K562 (cell line): ENCODE measurements at regions not wholly inside any gene's neighbourhood (a gene's known extent, or its start where the extent isn't known, plus 50 kb on each side); places are given as distances from the start of the nearest gene placed in this dataset.

Experiments
- ATAC-seq: fragments of 200-7000 bp; cut with Tn5 transposase; 3 replicates; pipeline ENCODE4 v1.9.1; 2020; ENCODE audit warnings: moderate library complexity
- BruUV-seq: library from RNA; stranded (reverse); fragments of 400-500 nt; replicated peaks from 2 replicates; lab custom pipeline; 2021; lab: Mats Ljungman, UMichigan
- CTCF ChIA-PET: fragments of 300-600 bp; formaldehyde crosslinking; extraction: SDS; loops from one replicate; lab custom pipeline; 2021; ENCODE audit warnings: low intra/inter-chr PET ratio; lab: Yijun Ruan, JAX
- POLR2A ChIA-PET: fragments of 300-600, 350-650 bp; sonication (Branson Sonifier 250); formaldehyde crosslinking; extraction: SDS; loops from one replicate; lab custom pipeline; 2021; ENCODE audit warnings: antibody characterized with exemption, inconsistent platforms; lab: Yijun Ruan, JAX
- DNase-seq, 4 experiments: peaks; one replicate each; pipeline versions ENCODE4 v3.0.0 to v3.0.0-alpha.2; 2011 to 2018; ENCODE audit warnings: low spot score in 3 of 4, mixed read lengths in 3 of 4; ENCODE audit errors: extremely low read depth in 1 of 4
- FAIRE-seq: peaks from 2 replicates; lab custom pipeline; 2011; peaks lifted over from hg19 to GRCh38; lab: Jason Lieb, UNC
- H2AFZ ChIP-seq: 2 replicates; pipeline ENCODE4 v1.6.0; 2011; ENCODE audit warnings: low read depth, low read length, control low read depth, inconsistent platforms
- H3K27ac ChIP-seq: fragments of 200-600 bp; 3 replicates; pipeline ENCODE4 v1.8.0; 2011; ENCODE audit warnings: low read depth, mild to moderate bottlenecking, control low read depth, inconsistent platforms, low read length, moderate library complexity, mixed read lengths; ENCODE audit errors: extremely low read depth
- H3K27me3 ChIP-seq, 2 experiments: fragments of 300-600 bp in 1 of 2; 2 replicates in 1 of 2; 3 replicates in 1 of 2; pipeline versions ENCODE4 v1.6.0 to v1.8.0; 2011; ENCODE audit warnings: inconsistent platforms in 2 of 2, low read length in 2 of 2, mild to moderate bottlenecking in 1 of 2, mixed read lengths in 1 of 2, moderate library complexity in 1 of 2; ENCODE audit not compliant: control insufficient read depth in 2 of 2, insufficient read depth in 2 of 2
- H3K36me3 ChIP-seq: fragments of 300-600 bp; 3 replicates; pipeline ENCODE4 v1.8.0; 2011; ENCODE audit warnings: mild to moderate bottlenecking, low read length, inconsistent platforms; ENCODE audit not compliant: control insufficient read depth, insufficient read depth
- H3K4me1 ChIP-seq, 2 experiments: fragments of 200-600 bp in 1 of 2; replicated peaks in 1 of 2; 2 replicates in 1 of 2; 3 replicates in 1 of 2; pipeline versions ENCODE4 v1.5.1 to v1.8.0; 2011; ENCODE audit warnings: inconsistent platforms in 2 of 2, low read length in 2 of 2, mild to moderate bottlenecking in 1 of 2, mixed read lengths in 1 of 2, moderate library complexity in 1 of 2; ENCODE audit not compliant: control insufficient read depth in 2 of 2, insufficient read depth in 2 of 2
- H3K4me2 ChIP-seq: 2 replicates; pipeline ENCODE4 v1.6.1; 2011; ENCODE audit warnings: low read length, control low read depth, inconsistent platforms, mixed read lengths; ENCODE audit not compliant: insufficient read depth
- H3K4me3 ChIP-seq: fragments of 200-600 bp; sonication (generic), shearing (Covaris generic); 2 replicates; pipeline ENCODE4 v1.5.1; 2016; ENCODE audit warnings: control low read depth, inconsistent platforms
- H3K79me2 ChIP-seq: fragments of 200-600 bp; 3 replicates; pipeline ENCODE4 v1.8.0; 2011; ENCODE audit warnings: low read length, inconsistent platforms; ENCODE audit not compliant: control insufficient read depth, insufficient read depth
- H3K9ac ChIP-seq, 2 experiments: 2 replicates each; pipeline versions ENCODE4 v1.6.0 to v1.6.1; 2011; ENCODE audit warnings: low read depth in 2 of 2, low read length in 2 of 2, control low read depth in 1 of 2, inconsistent platforms in 1 of 2, mild to moderate bottlenecking in 1 of 2, mixed read lengths in 1 of 2; ENCODE audit not compliant: insufficient read depth in 1 of 2
- H3K9me1 ChIP-seq: one replicate; pipeline ENCODE4 v1.6.0; 2011; ENCODE audit warnings: inconsistent platforms, mild to moderate bottlenecking, low read length, moderate library complexity; ENCODE audit not compliant: control insufficient read depth, insufficient read depth
- H3K9me3 ChIP-seq: replicated peaks from 2 replicates; pipeline ENCODE4 v1.5.1; 2011; ENCODE audit warnings: low read depth, low read length, inconsistent platforms; ENCODE audit not compliant: control insufficient read depth, insufficient read depth
- H4K20me1 ChIP-seq: replicated peaks from 2 replicates; pipeline ENCODE4 v1.6.1; 2011; ENCODE audit warnings: low read length, inconsistent platforms, mixed read lengths; ENCODE audit not compliant: control insufficient read depth, insufficient read depth
- FUS ChIP-seq: fragments of 200-400 bp; formaldehyde crosslinking; optimal IDR thresholded peaks from 2 replicates; pipeline ENCODE3; 2017; ENCODE audit warnings: low read depth, low read length
- GMEB1 ChIP-seq: fragments of 250-450 bp; sonication (Bioruptor Pico); IDR thresholded peaks from 2 replicates; pipeline ENCODE4 v1.4.0; 2020; ENCODE audit warnings: mild to moderate bottlenecking
- RAD21 ChIP-seq, 2 experiments: fragments of 250-450 bp in 1 of 2; fragments of 450-650 bp in 1 of 2; sonication (Bioruptor Pico) in 1 of 2; formaldehyde crosslinking in 1 of 2; IDR thresholded peaks in 1 of 2; conservative IDR thresholded peaks in 1 of 2; 2 replicates each; pipeline versions ENCODE4 v1.4.0 to v1.8.0; 2020 to 2022; ENCODE audit warnings: mild to moderate bottlenecking in 2 of 2, moderate library complexity in 1 of 2
- ZNF444 ChIP-seq: fragments of 250-450 bp; sonication (Bioruptor Pico); IDR thresholded peaks from 2 replicates; pipeline ENCODE4 v1.4.0; 2020; ENCODE audit warnings: mild to moderate bottlenecking, moderate library complexity
- WGBS: fragments of 100-300 bp; shearing (Covaris generic); methylation state at CpG from one replicate; pipeline ENCODE4 v1.1.6; 2016; ENCODE audit warnings: low coverage, mixed read lengths; ENCODE audit not compliant: insufficient coverage; ENCODE audit errors: missing lambda C conversion rate; 5-methylcytosine and 5-hydroxymethylcytosine counted together
- in situ Hi-C: fragments of 300-500 bp; cut with MboI; formaldehyde crosslinking; loops from 4 replicates; pipeline ENCODE4 v1.15.0; 2018; ENCODE audit warnings: inconsistent platforms, mixed read lengths
- intact Hi-C: fragments of 100-400 bp; cut with micrococcal nuclease; formaldehyde crosslinking; loops from 2 replicates; pipeline ENCODE4 v1.14.2; 2022

- intact Hi-C loops (no loop called here), in situ Hi-C loops (no loop called here)
- Histone ChIP-seq H3K9me1 (no peaks in the 10 kb centered on the region), H3K9ac (no peak overlapping the region), H3K36me3 (no peaks in the 10 kb centered on the region), H4K20me1 (no peaks in the 10 kb centered on the region), H3K27ac (no peak overlapping the region), H3K27me3 (no peaks in the 10 kb centered on the region; a peak in 3 of 5 replicates), H3K4me2 (no peak overlapping the region), H3K4me3 (no peak overlapping the region), H3K79me2 (no peaks in the 10 kb centered on the region), H3K9me3 (no peaks in the 10 kb centered on the region), H3K4me1 (0 out of 5 replicates have a peak, but pooled peaks cover 0 to 6% of the 10 kb centered on the region in 2 experiments), H2AFZ (no peak overlapping the region)
- POLR2A ChIA-PET: no interaction called here
- TF ChIP-seq GMEB1 (CRISPR knock-in tag) (no peak), ZNF444 (CRISPR knock-in tag) (no peak), FUS (no peak), RAD21 (CRISPR knock-in tag; conservative IDR thresholded peaks at IDR 0.05 in 1 of 2, IDR thresholded peaks at IDR 0.05 in 1 of 2) (no peak)
- ATAC-seq (no peak), DNase-seq (no peak), FAIRE-seq (no peak)
- CTCF ChIA-PET: interaction anchor here (0.5 kb wide), 1 partner anchor 229 kb away, joined by 3 read pairs; no protein-coding TSS in a partner anchor
- BruUV-seq: no TSS peak
- WGBS: 2% methylated on average over 2 of the region's 2 CpGs
These were observed 86.5 kb upstream of the IFNGR1 start for GRCh38 chr6:137305691-137306090.
